PC-9 (cell line): ENCODE measurements at regions not wholly inside any gene's neighbourhood (a gene's known extent, or its start where the extent isn't known, plus 50 kb on each side); places are given as distances from the start of the nearest gene placed in this dataset.
"Not testable (repeated sequence)": the region's sequence is repeated elsewhere in the genome, so short reads cannot be mapped to it uniquely, and the experiment has no call there.

ENCODE experiments used
- BruUV-seq: library from RNA; stranded (reverse); fragments of 400-500 nt; replicated peaks from 2 replicates; lab custom pipeline; 2021; lab: Mats Ljungman, UMichigan
- CTCF ChIA-PET: fragments of 300-600 bp; sonication (Branson Sonifier 250); formaldehyde crosslinking; loops from one replicate; lab custom pipeline; 2022; ENCODE audit warnings: antibody characterized with exemption; lab: Charles Lee
- POLR2A ChIA-PET: fragments of 300-600 bp; sonication (Branson Sonifier 250); formaldehyde crosslinking; loops from one replicate; lab custom pipeline; 2022; ENCODE audit warnings: antibody characterized with exemption; ENCODE audit not compliant: unreplicated experiment; lab: Charles Lee
- DNase-seq, 2 experiments: peaks; one replicate each; pipeline versions ENCODE4 v3.0.0 to v3.0.0-alpha.2; 2015 to 2022; ENCODE audit warnings: mixed read lengths in 1 of 2
- H2AFZ ChIP-seq: fragments of 200-600 bp; sonication (generic); 2 replicates; pipeline ENCODE4 v1.8.1; 2017; ENCODE audit warnings: antibody characterized with exemption
- H3F3A ChIP-seq: fragments of 200-600 bp; sonication (generic); 2 replicates; pipeline ENCODE4 v1.8.1; 2017; ENCODE audit warnings: antibody characterized with exemption, mild to moderate bottlenecking, low read depth; ENCODE audit not compliant: insufficient read depth
- H3K27ac ChIP-seq: fragments of 200-600 bp; sonication (generic); 2 replicates; pipeline ENCODE4 v1.6.1; 2016; ENCODE audit warnings: mixed run types
- H3K27me3 ChIP-seq: fragments of 200-600 bp; sonication (generic); 2 replicates; pipeline ENCODE4 v1.6.1; 2016; ENCODE audit warnings: low read depth, mixed run types; ENCODE audit not compliant: insufficient read depth
- H3K36me3 ChIP-seq: fragments of 200-600 bp; sonication (generic); 2 replicates; pipeline ENCODE4 v1.6.1; 2016; ENCODE audit warnings: low read depth, mixed run types
- H3K4me1 ChIP-seq: fragments of 200-600 bp; sonication (generic); replicated peaks from 2 replicates; pipeline ENCODE4 v1.6.1; 2016; ENCODE audit warnings: mixed run types; ENCODE audit not compliant: insufficient read depth
- H3K4me2 ChIP-seq: fragments of 200-600 bp; sonication (generic); 2 replicates; pipeline ENCODE4 v1.6.1; 2017; ENCODE audit warnings: mixed run types
- H3K4me3 ChIP-seq: fragments of 200-600 bp; sonication (generic); 2 replicates; pipeline ENCODE4 v1.6.1; 2016; ENCODE audit warnings: mixed run types
- H3K79me2 ChIP-seq: fragments of 200-600 bp; sonication (generic); 2 replicates; pipeline ENCODE4 v1.6.1; 2017; ENCODE audit warnings: low read depth, mixed run types
- H3K9me2 ChIP-seq: fragments of 200-600 bp; sonication (generic); 2 replicates; pipeline ENCODE4 v1.8.1; 2017; ENCODE audit warnings: mild to moderate bottlenecking; ENCODE audit not compliant: insufficient read depth
- H3K9me3 ChIP-seq: fragments of 200-600 bp; sonication (generic); 2 replicates; pipeline ENCODE4 v1.8.1; 2016; ENCODE audit warnings: low read depth; ENCODE audit not compliant: insufficient read depth
- H4K20me1 ChIP-seq: fragments of 200-600 bp; sonication (generic); 2 replicates; pipeline ENCODE4 v1.8.1; 2017; ENCODE audit not compliant: insufficient read depth
- CTCF ChIP-seq: fragments of 200-600 bp; sonication (generic); conservative IDR thresholded peaks from 2 replicates; pipeline ENCODE4 v1.6.1; 2017; ENCODE audit warnings: mixed run types, antibody characterized with exemption, mild to moderate bottlenecking, moderate library complexity
- EZH2 ChIP-seq: fragments of 200-600 bp; sonication (generic); IDR thresholded peaks from 2 replicates; pipeline ENCODE4 v1.8.0; 2017; ENCODE audit warnings: antibody characterized with exemption, low read depth
- intact Hi-C: fragments of 100-400 bp; cut with micrococcal nuclease; formaldehyde crosslinking; loops from one replicate; pipeline ENCODE4 v1.10.0; 2022; ENCODE audit not compliant: unreplicated experiment

- no peak for TF ChIP-seq CTCF
- no peak for TF ChIP-seq EZH2
- Histone ChIP-seq H3K27ac (no peak overlapping the region), H3K9me2 (no peaks in the 10 kb centered on the region), H4K20me1 (no peaks in the 10 kb centered on the region), H3K4me2 (no peak overlapping the region), H3K36me3 (no peaks in the 10 kb centered on the region), H3F3A (no peaks in the 10 kb centered on the region), H3K4me1 (no peaks in the 10 kb centered on the region), H2AFZ (no peak overlapping the region; the same call in 1 of the 2 replicates), H3K9me3 (no peaks in the 10 kb centered on the region), H3K27me3 (no peaks in the 10 kb centered on the region), H3K79me2 (no peaks in the 10 kb centered on the region), H3K4me3 (no peak overlapping the region)
- no TSS peak for BruUV-seq
- ChIA-PET POLR2A (no interaction called here), CTCF (no interaction called here)
- intact Hi-C loops = no loop called here
- no peak for DNase-seq
Observed at GRCh38 chr6:131336596-131336995, 201.3 kb downstream of the AKAP7 start.

- H2AFZ ChIP-seq, intact Hi-C loops, H3K9me2 ChIP-seq, H3K4me3 ChIP-seq, POLR2A ChIA-PET, H3K4me2 ChIP-seq, H3K79me2 ChIP-seq, H3F3A ChIP-seq, H3K36me3 ChIP-seq, H3K27ac ChIP-seq, DNase-seq, BruUV-seq, H3K4me1 ChIP-seq, H3K9me3 ChIP-seq, CTCF ChIA-PET, H3K27me3 ChIP-seq, H4K20me1 ChIP-seq: not testable (repeated sequence)
Observed at GRCh38 chr6:131346896-131347295, 211.6 kb downstream of the AKAP7 start.

DNA sequence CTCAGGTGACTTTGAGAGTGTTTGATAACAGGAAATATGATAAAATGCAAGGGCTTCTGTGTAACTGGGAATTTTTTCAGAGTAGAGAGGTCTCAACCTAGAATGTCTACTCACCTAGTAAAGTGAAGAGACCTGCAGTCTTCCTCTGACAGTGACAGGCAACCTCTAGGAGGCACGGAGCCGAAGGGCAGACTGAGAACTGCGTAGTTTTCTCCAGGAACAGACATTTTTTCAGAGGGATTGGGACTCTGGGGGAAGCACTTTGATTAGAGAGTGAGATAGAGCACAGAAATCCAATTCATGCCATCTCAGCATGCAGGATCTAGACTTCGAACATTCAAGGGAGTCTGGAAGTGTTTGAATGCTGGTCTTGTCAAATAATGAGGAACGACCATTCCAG is 213.3 kb downstream of the AKAP7 start:
- TF ChIP-seq EZH2 = no peak
- no peak for TF ChIP-seq CTCF
- no peaks in the 10 kb centered on the region for H3K9me3 ChIP-seq
- H3K36me3 ChIP-seq = no peaks in the 10 kb centered on the region
- ChIA-PET POLR2A (no interaction called here), CTCF (no interaction called here)
- no peaks in the 10 kb centered on the region for H3K79me2 ChIP-seq
- no peak overlapping the region for H3K4me2 ChIP-seq
- H3F3A ChIP-seq = no peaks in the 10 kb centered on the region
- H3K4me3 ChIP-seq = no peak overlapping the region
- H3K27ac ChIP-seq = no peak overlapping the region
- H3K9me2 ChIP-seq = no peaks in the 10 kb centered on the region
- no peaks in the 10 kb centered on the region for H4K20me1 ChIP-seq
- intact Hi-C loops = no loop called here
- no peaks in the 10 kb centered on the region for H3K27me3 ChIP-seq
- no TSS peak for BruUV-seq
- no peak for DNase-seq
- no peaks in the 10 kb centered on the region for H3K4me1 ChIP-seq
- 0 out of 2 replicates have a peak overlapping the region, but pooled peaks have one; percentile 5 for H2AFZ ChIP-seq

DNA sequence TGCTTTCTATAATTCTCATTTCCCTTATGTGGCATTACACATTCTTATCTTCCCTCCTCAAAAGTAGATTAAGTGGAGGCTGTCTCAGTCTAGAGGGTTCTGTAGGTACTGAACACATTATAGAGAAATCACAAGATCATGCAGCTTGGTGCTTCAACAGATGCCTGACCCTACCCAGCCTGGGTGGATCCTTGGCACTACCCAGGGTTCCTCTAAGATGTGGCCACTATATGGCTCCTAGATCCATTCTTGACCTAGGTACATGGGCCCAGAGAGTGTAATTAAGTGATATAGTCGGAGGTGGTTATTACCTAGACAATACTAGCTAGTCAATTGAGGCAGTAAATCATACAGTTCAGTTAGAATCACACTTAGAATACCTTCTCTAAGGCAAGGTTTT is 213.9 kb downstream of the AKAP7 start:
- intact Hi-C loops = no loop called here
- Histone ChIP-seq H4K20me1 (no peaks in the 10 kb centered on the region), H3K36me3 (no peaks in the 10 kb centered on the region), H2AFZ (no peak overlapping the region), H3K4me2 (no peak overlapping the region), H3F3A (no peaks in the 10 kb centered on the region), H3K4me3 (no peak overlapping the region), H3K27ac (no peak overlapping the region), H3K9me3 (no peaks in the 10 kb centered on the region), H3K79me2 (no peaks in the 10 kb centered on the region), H3K27me3 (no peaks in the 10 kb centered on the region), H3K4me1 (no peaks in the 10 kb centered on the region), H3K9me2 (no peaks in the 10 kb centered on the region)
- CTCF ChIA-PET = no interaction called here
- no peak for TF ChIP-seq CTCF
- TF ChIP-seq EZH2 = no peak
- POLR2A ChIA-PET = no interaction called here
- no peak for DNase-seq
- no TSS peak for BruUV-seq
